ENCODE measurements at regions not wholly inside any gene's neighbourhood (a gene's known extent, or its start where the extent isn't known, plus 50 kb on each side); places are given as distances from the start of the nearest gene placed in this dataset.

GRCh38 chr9:109632817-109633216, 134.7 kb upstream of the PTPN3 start:
- Histone ChIP-seq H4K20me1 (ENCODE audit: insufficient read depth, low read length) (no peaks in the 10 kb centered on the region), H3K4me2 (ENCODE audit: low read length) (no peak overlapping the region), H3K27ac (ENCODE audit: low read depth, low read length, poor library complexity, severe bottlenecking) (no peak overlapping the region), H3K4me3 (ENCODE audit: low read depth, low read length, poor library complexity, severe bottlenecking) (no peak overlapping the region), H3K9me2 (ENCODE audit: insufficient read depth, low read length) (no peaks in the 10 kb centered on the region), H3K36me3 (ENCODE audit: insufficient read depth, low read length) (no peaks in the 10 kb centered on the region), H3K9me3 (ENCODE audit: low read length) (no peaks in the 10 kb centered on the region), H2AFZ (ENCODE audit: low read length) (no peak overlapping the region), H3K79me2 (ENCODE audit: insufficient read depth, low read depth, low read length) (no peaks in the 10 kb centered on the region), H3K4me1 (ENCODE audit: insufficient read depth, low read length, poor library complexity, severe bottlenecking) (no peaks in the 10 kb centered on the region)
- ChIA-PET CTCF (ENCODE audit: unreplicated experiment) (no interaction called here), POLR2A (no interaction called here)
- no TSS peak for BruUV-seq (replicated peaks)
- TF ChIP-seq EZH2phosphoT487 (IDR thresholded peaks at IDR 0.05; ENCODE audit: borderline replicate concordance, low read depth, low read length) = no peak
- no peak for DNase-seq (ENCODE audit: low spot score)
- intact Hi-C loops (cut with micrococcal nuclease; ENCODE audit: unreplicated experiment) = no loop called here

GRCh38 chr9:109639674-109640579, 140.1 kb upstream of the PALM2AKAP2 start:
- ChIA-PET CTCF (ENCODE audit: unreplicated experiment) (no interaction called here), POLR2A (no interaction called here)
- Histone ChIP-seq H3K4me1 (ENCODE audit: insufficient read depth, low read length, poor library complexity, severe bottlenecking) (no peaks in the 10 kb centered on the region), H3K4me2 (ENCODE audit: low read length) (no peak overlapping the region), H2AFZ (ENCODE audit: low read length) (no peak overlapping the region), H3K9me2 (ENCODE audit: insufficient read depth, low read length) (no peaks in the 10 kb centered on the region), H3K9me3 (ENCODE audit: low read length) (no peaks in the 10 kb centered on the region), H4K20me1 (ENCODE audit: insufficient read depth, low read length) (no peaks in the 10 kb centered on the region), H3K79me2 (ENCODE audit: insufficient read depth, low read depth, low read length) (no peaks in the 10 kb centered on the region), H3K4me3 (ENCODE audit: low read depth, low read length, poor library complexity, severe bottlenecking) (no peak overlapping the region), H3K27ac (ENCODE audit: low read depth, low read length, poor library complexity, severe bottlenecking) (no peak overlapping the region), H3K36me3 (ENCODE audit: insufficient read depth, low read length) (no peaks in the 10 kb centered on the region)
- intact Hi-C loops (cut with micrococcal nuclease; ENCODE audit: unreplicated experiment) = no loop called here
- TF ChIP-seq, protein P1, sequence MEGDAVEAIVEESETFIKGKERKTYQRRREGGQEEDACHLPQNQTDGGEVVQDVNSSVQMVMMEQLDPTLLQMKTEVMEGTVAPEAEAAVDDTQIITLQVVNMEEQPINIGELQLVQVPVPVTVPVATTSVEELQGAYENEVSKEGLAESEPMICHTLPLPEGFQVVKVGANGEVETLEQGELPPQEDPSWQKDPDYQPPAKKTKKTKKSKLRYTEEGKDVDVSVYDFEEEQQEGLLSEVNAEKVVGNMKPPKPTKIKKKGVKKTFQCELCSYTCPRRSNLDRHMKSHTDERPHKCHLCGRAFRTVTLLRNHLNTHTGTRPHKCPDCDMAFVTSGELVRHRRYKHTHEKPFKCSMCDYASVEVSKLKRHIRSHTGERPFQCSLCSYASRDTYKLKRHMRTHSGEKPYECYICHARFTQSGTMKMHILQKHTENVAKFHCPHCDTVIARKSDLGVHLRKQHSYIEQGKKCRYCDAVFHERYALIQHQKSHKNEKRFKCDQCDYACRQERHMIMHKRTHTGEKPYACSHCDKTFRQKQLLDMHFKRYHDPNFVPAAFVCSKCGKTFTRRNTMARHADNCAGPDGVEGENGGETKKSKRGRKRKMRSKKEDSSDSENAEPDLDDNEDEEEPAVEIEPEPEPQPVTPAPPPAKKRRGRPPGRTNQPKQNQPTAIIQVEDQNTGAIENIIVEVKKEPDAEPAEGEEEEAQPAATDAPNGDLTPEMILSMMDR (conservative IDR thresholded peaks at IDR 0.05; ENCODE audit: low read length) = no peak
- TF ChIP-seq EZH2phosphoT487 (IDR thresholded peaks at IDR 0.05; ENCODE audit: borderline replicate concordance, low read depth, low read length) = no peak
- DNase-seq (ENCODE audit: low spot score) = no peak
- BruUV-seq (replicated peaks) = no TSS peak

- H2AFZ ChIP-seq (ENCODE audit: low read length) = no peak overlapping the region
- no peak overlapping the region for H3K27ac ChIP-seq (ENCODE audit: low read depth, low read length, poor library complexity, severe bottlenecking)
- CTCF ChIA-PET (ENCODE audit: unreplicated experiment) = no interaction called here
- H3K79me2 ChIP-seq (ENCODE audit: insufficient read depth, low read depth, low read length) = no peaks in the 10 kb centered on the region
- no peak for DNase-seq (ENCODE audit: low spot score)
- no TSS peak for BruUV-seq (replicated peaks)
- H4K20me1 ChIP-seq (ENCODE audit: insufficient read depth, low read length) = no peaks in the 10 kb centered on the region
- intact Hi-C loops (cut with micrococcal nuclease; ENCODE audit: unreplicated experiment) = no loop called here
- H3K4me2 ChIP-seq (ENCODE audit: low read length) = no peak overlapping the region
- no peak for TF ChIP-seq EZH2phosphoT487 (IDR thresholded peaks at IDR 0.05; ENCODE audit: borderline replicate concordance, low read depth, low read length)
- TF ChIP-seq, protein P1 (conservative IDR thresholded peaks at IDR 0.05; ENCODE audit: low read length) = no peak
- H3K4me1 ChIP-seq (ENCODE audit: insufficient read depth, low read length, poor library complexity, severe bottlenecking) = no peaks in the 10 kb centered on the region
- no peak overlapping the region for H3K4me3 ChIP-seq (ENCODE audit: low read depth, low read length, poor library complexity, severe bottlenecking)
- no peaks in the 10 kb centered on the region for H3K9me3 ChIP-seq (ENCODE audit: low read length)
- no peaks in the 10 kb centered on the region for H3K9me2 ChIP-seq (ENCODE audit: insufficient read depth, low read length)
- POLR2A ChIA-PET = no interaction called here
- no peaks in the 10 kb centered on the region for H3K36me3 ChIP-seq (ENCODE audit: insufficient read depth, low read length)
These were observed 139.2 kb upstream of the PALM2AKAP2 start for GRCh38 chr9:109640580-109641371.
